ENCODE measurements at regions not wholly inside any gene's neighbourhood (a gene's known extent, or its start where the extent isn't known, plus 50 kb on each side); places are given as distances from the start of the nearest gene placed in this dataset.
"Not testable (repeated sequence)": the region's sequence is repeated elsewhere in the genome, so short reads cannot be mapped to it uniquely, and the experiment has no call there.

DNA sequence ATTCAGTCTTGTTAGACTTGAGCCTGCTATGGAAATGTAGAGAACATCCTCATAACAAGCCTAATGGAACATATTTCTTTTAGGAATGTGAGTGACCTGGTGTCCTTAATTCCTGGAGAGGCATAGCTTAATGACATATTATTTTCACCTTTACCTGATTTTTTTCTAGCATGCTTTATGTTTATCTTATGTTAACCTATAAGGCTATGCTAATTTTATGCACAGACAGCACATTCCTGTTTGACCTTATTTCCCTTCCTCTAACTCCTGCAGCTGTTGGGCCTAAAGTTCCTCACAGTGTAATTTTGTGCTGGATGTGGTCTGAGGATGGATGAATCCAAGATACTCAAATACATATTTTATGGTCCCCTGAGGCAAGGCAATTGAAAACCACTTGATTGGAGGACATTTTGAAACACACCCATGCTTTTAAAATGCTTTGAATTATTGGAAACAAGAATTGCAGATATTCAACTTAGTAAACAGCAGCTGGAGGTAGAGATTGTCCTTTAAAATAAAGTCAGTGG is 111.5 kb downstream of the LARP7 start:
- Histone ChIP-seq H3K23ac (ENCODE audit: low read length) (no peak overlapping the region), H2BK120ac (ENCODE audit: insufficient read depth, low read length, poor library complexity) (no peak overlapping the region), H3K14ac (ENCODE audit: low read length) (no peak overlapping the region), H4K91ac (ENCODE audit: low read depth, low read length) (no peak overlapping the region), H3K9me3 (ENCODE audit: insufficient read depth, low read depth, low read length) (no peaks in the 10 kb centered on the region), H3K27ac (ENCODE audit: low read depth, low read length) (no peak overlapping the region), H4K8ac (ENCODE audit: low read depth, low read length) (no peak overlapping the region), H4K12ac (ENCODE audit: low read depth, low read length) (no peak overlapping the region), H3K4me2 (ENCODE audit: low read length) (no peak overlapping the region), H2AFZ (ENCODE audit: insufficient read depth, low read length, poor library complexity) (no peak overlapping the region), H3K9ac (ENCODE audit: low read length) (no peak overlapping the region), H3K79me2 (ENCODE audit: control insufficient read depth, insufficient read depth, low read length, poor library complexity) (no peaks in the 10 kb centered on the region), H3K4me3 (ENCODE audit: low read depth, low read length) (no peak overlapping the region), H3K4ac (ENCODE audit: low read depth, low read length) (no peak overlapping the region), H2AK5ac (ENCODE audit: low read length) (no peak overlapping the region), H3K79me1 (ENCODE audit: low read length) (no peaks in the 10 kb centered on the region), H2BK12ac (ENCODE audit: low read length) (no peak overlapping the region), H3K18ac (ENCODE audit: low read length) (no peak overlapping the region), H3K27me3 (ENCODE audit: insufficient read depth, low read length) (no peaks in the 10 kb centered on the region), H3K36me3 (ENCODE audit: control insufficient read depth in 1 of 2, insufficient read depth in 2 of 2, low read length in 2 of 2) (no peaks in the 10 kb centered on the region), H3K4me1 (ENCODE audit: control insufficient read depth in 1 of 2, insufficient read depth in 2 of 2, low read length in 2 of 2) (peaks cover 2 to 6% of the 10 kb centered on the region in 2 experiments), H2BK5ac (ENCODE audit: low read depth, low read length, poor library complexity) (no peak overlapping the region)
- no peak for DNase-seq

DNA sequence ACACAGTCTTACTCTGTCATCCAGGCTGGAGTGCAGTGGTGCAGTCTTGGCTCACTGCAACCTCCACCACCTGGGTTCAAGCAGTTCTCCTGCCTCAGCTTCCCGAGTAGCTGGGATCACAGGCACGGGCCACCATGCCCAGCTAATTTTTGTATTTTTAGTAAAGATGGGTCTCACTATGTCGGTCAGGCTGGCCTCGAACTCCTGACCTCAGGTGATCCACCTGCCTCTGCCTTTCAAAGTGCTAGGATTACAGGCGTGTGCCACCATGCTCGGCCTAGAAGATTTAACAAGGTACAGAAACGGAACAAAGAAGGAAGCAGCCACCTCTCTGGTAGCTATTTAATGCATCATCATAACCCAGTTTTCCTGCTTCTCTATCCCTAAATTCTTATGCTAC is 113.8 kb downstream of the LARP7 start:
- H2BK5ac ChIP-seq (ENCODE audit: low read depth, low read length, poor library complexity); H3K18ac ChIP-seq (ENCODE audit: low read length); H2BK120ac ChIP-seq (ENCODE audit: insufficient read depth, low read length, poor library complexity); H4K91ac ChIP-seq (ENCODE audit: low read depth, low read length); H3K4me3 ChIP-seq (ENCODE audit: low read depth, low read length); H3K79me1 ChIP-seq (ENCODE audit: low read length); H3K9ac ChIP-seq (ENCODE audit: low read length); H2AFZ ChIP-seq (ENCODE audit: insufficient read depth, low read length, poor library complexity); H4K12ac ChIP-seq (ENCODE audit: low read depth, low read length); H3K4ac ChIP-seq (ENCODE audit: low read depth, low read length); DNase-seq; H3K4me1 ChIP-seq (ENCODE audit: control insufficient read depth in 1 of 2, insufficient read depth in 2 of 2, low read length in 2 of 2); H3K4me2 ChIP-seq (ENCODE audit: low read length); H3K79me2 ChIP-seq (ENCODE audit: control insufficient read depth, insufficient read depth, low read length, poor library complexity); H3K27ac ChIP-seq (ENCODE audit: low read depth, low read length); H3K14ac ChIP-seq (ENCODE audit: low read length); H2BK12ac ChIP-seq (ENCODE audit: low read length); H3K27me3 ChIP-seq (ENCODE audit: insufficient read depth, low read length); H3K9me3 ChIP-seq (ENCODE audit: insufficient read depth, low read depth, low read length); H2AK5ac ChIP-seq (ENCODE audit: low read length); H3K36me3 ChIP-seq (ENCODE audit: control insufficient read depth in 1 of 2, insufficient read depth in 2 of 2, low read length in 2 of 2); H4K8ac ChIP-seq (ENCODE audit: low read depth, low read length); H3K23ac ChIP-seq (ENCODE audit: low read length): not testable (repeated sequence)
- no CpG with 5 or more reads among the region's 7 CpGs for WGBS (ENCODE audit: extremely low coverage, insufficient coverage, insufficient read length)

- Histone ChIP-seq H2AFZ (ENCODE audit: insufficient read depth, low read length, poor library complexity) (no peak overlapping the region), H3K4me1 (ENCODE audit: control insufficient read depth in 1 of 2, insufficient read depth in 2 of 2, low read length in 2 of 2) (peaks cover 4 to 8% of the 10 kb centered on the region in 2 experiments), H3K14ac (ENCODE audit: low read length) (no peak overlapping the region), H3K79me1 (ENCODE audit: low read length) (no peaks in the 10 kb centered on the region), H3K18ac (ENCODE audit: low read length) (no peak overlapping the region), H3K27me3 (ENCODE audit: insufficient read depth, low read length) (no peaks in the 10 kb centered on the region), H3K4ac (ENCODE audit: low read depth, low read length) (no peak overlapping the region), H4K91ac (ENCODE audit: low read depth, low read length) (no peak overlapping the region), H3K9me3 (ENCODE audit: insufficient read depth, low read depth, low read length) (no peaks in the 10 kb centered on the region), H3K4me2 (ENCODE audit: low read length) (no peak overlapping the region), H3K4me3 (ENCODE audit: low read depth, low read length) (no peak overlapping the region), H4K8ac (ENCODE audit: low read depth, low read length) (no peak overlapping the region), H3K79me2 (ENCODE audit: control insufficient read depth, insufficient read depth, low read length, poor library complexity) (no peaks in the 10 kb centered on the region), H2BK120ac (ENCODE audit: insufficient read depth, low read length, poor library complexity) (no peak overlapping the region), H4K12ac (ENCODE audit: low read depth, low read length) (no peak overlapping the region), H3K9ac (ENCODE audit: low read length) (no peak overlapping the region), H3K27ac (ENCODE audit: low read depth, low read length) (no peak overlapping the region), H3K36me3 (ENCODE audit: control insufficient read depth in 1 of 2, insufficient read depth in 2 of 2, low read length in 2 of 2) (no peaks in the 10 kb centered on the region), H2BK5ac (ENCODE audit: low read depth, low read length, poor library complexity) (no peak overlapping the region), H2AK5ac (ENCODE audit: low read length) (no peak overlapping the region), H3K23ac (ENCODE audit: low read length) (no peak overlapping the region), H2BK12ac (ENCODE audit: low read length) (no peak overlapping the region)
- no CpG with 5 or more reads among the region's 1 CpG for WGBS (ENCODE audit: extremely low coverage, insufficient coverage, insufficient read length)
- peak in 1 of 2 donors; percentile 12 for DNase-seq
Measured at GRCh38 chr4:112751447-112751846, 114.5 kb downstream of the LARP7 start.

- Histone ChIP-seq H2AFZ (ENCODE audit: insufficient read depth, low read length, poor library complexity) (no peak overlapping the region), H3K14ac (ENCODE audit: low read length) (no peak overlapping the region), H3K27ac (ENCODE audit: low read depth, low read length) (no peak overlapping the region), H3K9ac (ENCODE audit: low read length) (no peak overlapping the region), H3K4me1 (ENCODE audit: control insufficient read depth in 1 of 2, insufficient read depth in 2 of 2, low read length in 2 of 2) (peaks cover 4 to 8% of the 10 kb centered on the region in 2 experiments), H3K4ac (ENCODE audit: low read depth, low read length) (no peak overlapping the region), H3K18ac (ENCODE audit: low read length) (no peak overlapping the region), H2AK5ac (ENCODE audit: low read length) (no peak overlapping the region), H3K27me3 (ENCODE audit: insufficient read depth, low read length) (no peaks in the 10 kb centered on the region), H4K8ac (ENCODE audit: low read depth, low read length) (no peak overlapping the region), H3K4me3 (ENCODE audit: low read depth, low read length) (no peak overlapping the region), H4K91ac (ENCODE audit: low read depth, low read length) (no peak overlapping the region), H2BK120ac (ENCODE audit: insufficient read depth, low read length, poor library complexity) (no peak overlapping the region), H2BK12ac (ENCODE audit: low read length) (no peak overlapping the region), H3K9me3 (ENCODE audit: insufficient read depth, low read depth, low read length) (no peaks in the 10 kb centered on the region), H4K12ac (ENCODE audit: low read depth, low read length) (no peak overlapping the region), H3K36me3 (ENCODE audit: control insufficient read depth in 1 of 2, insufficient read depth in 2 of 2, low read length in 2 of 2) (no peaks in the 10 kb centered on the region), H3K23ac (ENCODE audit: low read length) (no peak overlapping the region), H3K4me2 (ENCODE audit: low read length) (no peak overlapping the region), H2BK5ac (ENCODE audit: low read depth, low read length, poor library complexity) (no peak overlapping the region), H3K79me2 (ENCODE audit: control insufficient read depth, insufficient read depth, low read length, poor library complexity) (no peaks in the 10 kb centered on the region), H3K79me1 (ENCODE audit: low read length) (no peaks in the 10 kb centered on the region)
- no CpG with 5 or more reads among the region's 1 CpG for WGBS (ENCODE audit: extremely low coverage, insufficient coverage, insufficient read length)
- no peak for DNase-seq
Measured at GRCh38 chr4:112752061-112752460, 115.1 kb downstream of the LARP7 start.

Measured in trophoblast cell (in vitro differentiated cells and primary cell).